SK-N-SH treated with all-trans-retinoic acid at 6 μM for 48 hours (cell line): ENCODE measurements at regions not wholly inside any gene's neighbourhood (a gene's known extent, or its start where the extent isn't known, plus 50 kb on each side); places are given as distances from the start of the nearest gene placed in this dataset.

ENCODE experiments used
- ATAC-seq: fragments of 200-7000 bp; cut with Tn5 transposase; 3 replicates; pipeline ENCODE4 v1.9.1; 2020; ENCODE audit warnings: mild to moderate bottlenecking, moderate library complexity
- ARNTL ChIP-seq: fragments of 450-650 bp; formaldehyde crosslinking; IDR thresholded peaks from 2 replicates; pipeline ENCODE4 v1.5.0; 2020; ENCODE audit warnings: low read depth, mild to moderate bottlenecking, moderate library complexity, borderline replicate concordance
- CSDC2 ChIP-seq: fragments of 250-450 bp; sonication (Bioruptor Pico); IDR thresholded peaks from 2 replicates; pipeline ENCODE4 v1.5.0; 2020; ENCODE audit warnings: mild to moderate bottlenecking, moderate library complexity
- CSRNP3 ChIP-seq: fragments of 250-450 bp; sonication (Bioruptor Pico); IDR thresholded peaks from 2 replicates; pipeline ENCODE4 v1.5.1; 2021; ENCODE audit warnings: mild to moderate bottlenecking, moderate library complexity
- ESRRG ChIP-seq: fragments of 250-450 bp; sonication (Bioruptor Pico); IDR thresholded peaks from 2 replicates; pipeline ENCODE4 v1.6.1; 2021; ENCODE audit warnings: mild to moderate bottlenecking
- GLIS3 ChIP-seq: fragments of 250-450 bp; sonication (Bioruptor Pico); IDR thresholded peaks from 2 replicates; pipeline ENCODE4 v1.5.0; 2020; ENCODE audit warnings: mild to moderate bottlenecking, moderate library complexity
- ISL1 ChIP-seq: fragments of 250-450 bp; sonication (Bioruptor Pico); IDR thresholded peaks from 2 replicates; pipeline ENCODE4 v2.1.2; 2022; ENCODE audit warnings: mild to moderate bottlenecking, moderate library complexity
- PATZ1 ChIP-seq: fragments of 250-450 bp; sonication (Bioruptor Pico); IDR thresholded peaks from 2 replicates; pipeline ENCODE4 v1.8.0; 2020; ENCODE audit warnings: mild to moderate bottlenecking, moderate library complexity, borderline replicate concordance
- POU6F1 ChIP-seq: fragments of 250-450 bp; sonication (Bioruptor Pico); IDR thresholded peaks from 2 replicates; pipeline ENCODE4 v1.8.0; 2021; ENCODE audit warnings: low read depth, mild to moderate bottlenecking, moderate library complexity, borderline replicate concordance
- SNAI2 ChIP-seq: fragments of 250-450 bp; sonication (Bioruptor Pico); IDR thresholded peaks from 2 replicates; pipeline ENCODE4 v1.5.0; 2020; ENCODE audit warnings: mild to moderate bottlenecking, moderate library complexity
- TCF4 ChIP-seq: fragments of 250-450 bp; sonication (Bioruptor Pico); IDR thresholded peaks from 2 replicates; pipeline ENCODE4 v1.8.0; 2021; ENCODE audit warnings: mild to moderate bottlenecking, moderate library complexity, borderline replicate concordance
- TOX ChIP-seq: fragments of 250-450 bp; sonication (Bioruptor Pico); IDR thresholded peaks from 2 replicates; pipeline ENCODE4 v1.8.0; 2021; ENCODE audit warnings: mild to moderate bottlenecking, moderate library complexity, borderline replicate concordance
- TSHZ2 ChIP-seq: fragments of 250-450 bp; sonication (Bioruptor Pico); IDR thresholded peaks from 2 replicates; pipeline ENCODE4 v1.5.0; 2020; ENCODE audit warnings: mild to moderate bottlenecking, moderate library complexity
- ZC3H10 ChIP-seq: fragments of 250-450 bp; sonication (Bioruptor Pico); IDR thresholded peaks from 2 replicates; pipeline ENCODE4 v1.5.1; 2021; ENCODE audit warnings: mild to moderate bottlenecking, moderate library complexity
- ZFP3 ChIP-seq: fragments of 250-450 bp; sonication (Bioruptor Pico); IDR thresholded peaks from 2 replicates; pipeline ENCODE4 v1.5.0; 2020; ENCODE audit warnings: mild to moderate bottlenecking, moderate library complexity
- ZNF70 ChIP-seq: fragments of 450-650 bp; formaldehyde crosslinking; IDR thresholded peaks from 2 replicates; pipeline ENCODE4 v1.5.0; 2020; ENCODE audit warnings: mild to moderate bottlenecking, moderate library complexity
- ZNF8 ChIP-seq: fragments of 450-650 bp; formaldehyde crosslinking; IDR thresholded peaks from 2 replicates; pipeline ENCODE4 v1.5.0; 2020; ENCODE audit warnings: mild to moderate bottlenecking, moderate library complexity

GRCh38 chr5:38739705-38740045, 106.1 kb upstream of the OSMR start:
- no peak for TF ChIP-seq ISL1 (CRISPR knock-in tag)
- TF ChIP-seq TCF4 (CRISPR knock-in tag): no peak
- TF ChIP-seq ARNTL (CRISPR knock-in tag): no peak
- no peak for TF ChIP-seq TOX (CRISPR knock-in tag)
- no peak for TF ChIP-seq ZC3H10 (CRISPR knock-in tag)
- no peak for TF ChIP-seq CSRNP3 (CRISPR knock-in tag)
- no peak for TF ChIP-seq PATZ1 (CRISPR knock-in tag)
- no peak for TF ChIP-seq ZNF8 (CRISPR knock-in tag)
- no peak for TF ChIP-seq CSDC2 (CRISPR knock-in tag)
- no peak for TF ChIP-seq ZNF70 (CRISPR knock-in tag)
- TF ChIP-seq SNAI2: no peak
- no peak for TF ChIP-seq ZFP3 (CRISPR knock-in tag)

GRCh38 chr5:38742821-38743220, 103.0 kb upstream of the OSMR start:
- no peak for TF ChIP-seq GLIS3 (CRISPR knock-in tag)
- no peak for TF ChIP-seq PATZ1 (CRISPR knock-in tag)
- TF ChIP-seq ESRRG (CRISPR knock-in tag): no peak
- TF ChIP-seq TSHZ2 (CRISPR knock-in tag): no peak
- no peak for ATAC-seq

More at GRCh38 chr5:38739705-38740045, 106.1 kb upstream of the OSMR start:
- no peak for ATAC-seq

- no peak for ATAC-seq
- TF ChIP-seq ZC3H10 (CRISPR knock-in tag) (no peak), PATZ1 (CRISPR knock-in tag) (no peak), CSDC2 (CRISPR knock-in tag) (no peak), POU6F1 (CRISPR knock-in tag) (no peak)
These were observed 102.2 kb upstream of the OSMR start for GRCh38 chr5:38743562-38743961.
